GM23338 (cell line): ENCODE measurements at regions not wholly inside any gene's neighbourhood (a gene's known extent, or its start where the extent isn't known, plus 50 kb on each side); places are given as distances from the start of the nearest gene placed in this dataset.

ENCODE experiments used
- ATAC-seq: fragments of 200-7000 bp; cut with Tn5 transposase; 3 replicates; pipeline ENCODE4 v1.9.1; 2020
- DNase-seq: peaks from one replicate; pipeline ENCODE4 v3.0.0-alpha.2; 2015; ENCODE audit warnings: low spot score
- H2AFZ ChIP-seq: fragments of 200-600 bp; sonication (generic); 2 replicates; pipeline ENCODE4 v1.8.0; 2016; ENCODE audit warnings: antibody characterized with exemption, mild to moderate bottlenecking, moderate library complexity
- H3F3A ChIP-seq: fragments of 200-600 bp; sonication (generic); replicated peaks from 2 replicates; pipeline ENCODE4 v1.8.0; 2017; ENCODE audit warnings: antibody characterized with exemption, mixed run types, low read depth
- H3K27ac ChIP-seq: fragments of 200-600 bp; sonication (generic); 2 replicates; pipeline ENCODE4 v1.6.1; 2016; ENCODE audit warnings: low read depth
- H3K27me3 ChIP-seq: fragments of 200-600 bp; sonication (generic); 2 replicates; pipeline ENCODE4 v1.8.0; 2016; ENCODE audit warnings: mild to moderate bottlenecking, mixed run types, moderate library complexity; ENCODE audit not compliant: insufficient read depth
- H3K36me3 ChIP-seq: fragments of 200-600 bp; sonication (generic); 2 replicates; pipeline ENCODE4 v1.8.0; 2016; ENCODE audit warnings: mild to moderate bottlenecking; ENCODE audit not compliant: insufficient read depth
- H3K4me1 ChIP-seq: fragments of 200-600 bp; sonication (generic); 2 replicates; pipeline ENCODE4 v1.8.0; 2016; ENCODE audit warnings: mild to moderate bottlenecking, moderate library complexity; ENCODE audit not compliant: insufficient read depth
- H3K4me2 ChIP-seq: fragments of 200-600 bp; sonication (generic); 2 replicates; pipeline ENCODE4 v1.7.1; 2017; ENCODE audit warnings: mixed run types
- H3K4me3 ChIP-seq: fragments of 200-600 bp; sonication (generic); 2 replicates; pipeline ENCODE4 v1.6.1; 2016; ENCODE audit warnings: mixed run types
- H3K79me2 ChIP-seq: fragments of 200-600 bp; sonication (generic); replicated peaks from 2 replicates; pipeline ENCODE4 v1.8.0; 2017; ENCODE audit warnings: mild to moderate bottlenecking; ENCODE audit not compliant: insufficient read depth
- H3K9me2 ChIP-seq: fragments of 200-600 bp; sonication (generic); 2 replicates; pipeline ENCODE4 v1.8.0; 2017; ENCODE audit not compliant: insufficient read depth
- H4K20me1 ChIP-seq: fragments of 200-600 bp; sonication (generic); replicated peaks from 2 replicates; pipeline ENCODE4 v1.8.0; 2017; ENCODE audit warnings: mild to moderate bottlenecking; ENCODE audit not compliant: insufficient read depth
- H3K27ac Mint-ChIP-seq: 2 replicates; pipeline ENCODE4 v1.8.0; 2020; ENCODE audit warnings: inconsistent platforms, mild to moderate bottlenecking, moderate library complexity, mixed read lengths
- H3K27me3 Mint-ChIP-seq: 3 replicates; pipeline ENCODE4 v1.8.0; 2022; ENCODE audit warnings: low read depth, mild to moderate bottlenecking, moderate library complexity, mixed read lengths, inconsistent platforms; ENCODE audit not compliant: insufficient read depth, poor library complexity
- H3K36me3 Mint-ChIP-seq: 3 replicates; pipeline ENCODE4 v1.8.0; 2021; ENCODE audit warnings: low read depth, mild to moderate bottlenecking, inconsistent platforms, moderate library complexity, mixed read lengths
- H3K4me1 Mint-ChIP-seq: 3 replicates; pipeline ENCODE4 v1.8.0; 2020; ENCODE audit warnings: mild to moderate bottlenecking, inconsistent platforms, mixed read lengths
- H3K4me3 Mint-ChIP-seq: 3 replicates; pipeline ENCODE4 v1.8.0; 2021; ENCODE audit warnings: moderate library complexity, mild to moderate bottlenecking, inconsistent platforms, mixed read lengths
- H3K9me3 Mint-ChIP-seq: 3 replicates; pipeline ENCODE4 v1.8.0; 2020; ENCODE audit warnings: moderate library complexity, mild to moderate bottlenecking, inconsistent platforms, mixed read lengths
- CREB1 ChIP-seq: fragments of 250-450 bp; sonication (Bioruptor Pico); IDR thresholded peaks from 2 replicates; pipeline ENCODE4 v1.5.0; 2020; ENCODE audit warnings: low read depth, mild to moderate bottlenecking, moderate library complexity
- CTCF ChIP-seq, 2 experiments: fragments of 200-600 bp in 1 of 2; sonication (generic) in 1 of 2; conservative IDR thresholded peaks; 2 replicates each; pipeline versions ENCODE4 v1.5.1 to v1.6.1; 2016 to 2017; ENCODE audit warnings: antibody characterized with exemption in 2 of 2, low read depth in 2 of 2, mild to moderate bottlenecking in 2 of 2, moderate library complexity in 1 of 2
- ETS1 ChIP-seq: IDR thresholded peaks from 2 replicates; pipeline ENCODE4 v1.6.1; 2016; ENCODE audit warnings: antibody characterized with exemption
- EZH2 ChIP-seq: fragments of 200-600 bp; sonication (generic); IDR thresholded peaks from one replicate; pipeline ENCODE4 v1.8.0; 2017; ENCODE audit warnings: antibody characterized with exemption, mild to moderate bottlenecking, low read depth; ENCODE audit not compliant: unreplicated experiment
- EZH2phosphoT487 ChIP-seq: fragments of 200-600 bp; sonication (generic); IDR thresholded peaks from one replicate; pipeline ENCODE4 v1.8.1; 2018; ENCODE audit warnings: antibody characterized with exemption; ENCODE audit not compliant: unreplicated experiment
- JUNB ChIP-seq: IDR thresholded peaks from one replicate; pipeline ENCODE4 v1.6.1; 2016; ENCODE audit warnings: antibody characterized with exemption; ENCODE audit not compliant: unreplicated experiment
- NANOG ChIP-seq: IDR thresholded peaks from 2 replicates; pipeline ENCODE4 v1.6.1; 2016; ENCODE audit warnings: antibody characterized with exemption, borderline replicate concordance
- POLR2AphosphoS5 ChIP-seq: IDR thresholded peaks from 2 replicates; pipeline ENCODE4 v1.6.1; 2016; ENCODE audit warnings: antibody characterized with exemption, low read depth
- REST ChIP-seq: IDR thresholded peaks from one replicate; pipeline ENCODE4 v1.6.1; 2018; ENCODE audit warnings: antibody characterized with exemption; ENCODE audit not compliant: unreplicated experiment
- STAT1 ChIP-seq: IDR thresholded peaks from one replicate; pipeline ENCODE4 v1.6.1; 2016; ENCODE audit warnings: antibody characterized with exemption; ENCODE audit not compliant: unreplicated experiment
- ZNF114 ChIP-seq: fragments of 250-450 bp; sonication (Bioruptor Pico); IDR thresholded peaks from 2 replicates; pipeline ENCODE4 v1.5.0; 2020; ENCODE audit warnings: mild to moderate bottlenecking, moderate library complexity
- ZNF331 ChIP-seq: fragments of 250-450 bp; sonication (Bioruptor Pico); IDR thresholded peaks from 2 replicates; pipeline ENCODE4 v1.5.0; 2020; ENCODE audit warnings: low read depth, mild to moderate bottlenecking, moderate library complexity
- ZNF462 ChIP-seq: fragments of 250-450 bp; sonication (Bioruptor Pico); IDR thresholded peaks from 2 replicates; pipeline ENCODE4 v1.5.0; 2020; ENCODE audit warnings: mild to moderate bottlenecking, moderate library complexity

- Mint-ChIP-seq H3K36me3 (peaks cover 6% of the 10 kb centered on the region; the same call in 2 of the 3 replicates), H3K27me3 (peaks cover 4% of the 10 kb centered on the region), H3K27ac (0 out of 2 replicates have a peak overlapping the region, but pooled peaks have one; percentile 19), H3K9me3 (no peaks in the 10 kb centered on the region), H3K4me1 (peaks cover 31% of the 10 kb centered on the region), H3K4me3 (no peak overlapping the region)
- Histone ChIP-seq H3K27ac (no peak overlapping the region), H3K27me3 (no peaks in the 10 kb centered on the region), H3F3A (no peaks in the 10 kb centered on the region), H3K4me3 (no peak overlapping the region), H2AFZ (no peak overlapping the region), H3K9me2 (no peaks in the 10 kb centered on the region), H3K4me2 (no peak overlapping the region), H3K4me1 (peaks cover 23% of the 10 kb centered on the region), H4K20me1 (peaks cover 15% of the 10 kb centered on the region), H3K36me3 (no peaks in the 10 kb centered on the region), H3K79me2 (peaks cover 70% of the 10 kb centered on the region)
- TF ChIP-seq CTCF (conservative IDR thresholded peaks at IDR 0.05; ENCODE audit: low read depth in 2 of 2) (no peak), JUNB (no peak), ZNF114 (CRISPR knock-in tag) (no peak), REST (no peak), ETS1 (no peak), CREB1 (CRISPR knock-in tag) (no peak), NANOG (no peak), ZNF331 (CRISPR knock-in tag) (no peak), EZH2phosphoT487 (no peak), EZH2 (no peak), ZNF462 (CRISPR knock-in tag) (no peak), STAT1 (no peak), POLR2AphosphoS5 (no peak)
- DNase-seq (no peak), ATAC-seq (no peak)
Measured at GRCh38 chr6:21868226-21868625, 274.7 kb downstream of the SOX4 start.
